ENCODE measurements at regions not wholly inside any gene's neighbourhood (a gene's known extent, or its start where the extent isn't known, plus 50 kb on each side); places are given as distances from the start of the nearest gene placed in this dataset.
A peak's percentile ranks its signal among the peaks of the same experiment; 100 is the strongest.

GRCh38 chr7:156534925-156535324 lies 105.6 kb upstream of the RNF32 start:
- TF ChIP-seq CTCF (conservative IDR thresholded peaks at IDR 0.05; ENCODE audit: low read depth in 2 of 2) (0 out of 4 replicates have a peak, but pooled peaks of 1 of the 2 experiments have one; percentile 7), ZNF331 (CRISPR knock-in tag; IDR thresholded peaks at IDR 0.05; ENCODE audit: low read depth) (no peak), POLR2AphosphoS5 (IDR thresholded peaks at IDR 0.05; ENCODE audit: low read depth) (no peak), EZH2 (IDR thresholded peaks at IDR 0.05; ENCODE audit: low read depth, unreplicated experiment) (no peak), EZH2phosphoT487 (IDR thresholded peaks at IDR 0.05; ENCODE audit: unreplicated experiment) (no peak), JUNB (IDR thresholded peaks at IDR 0.05; ENCODE audit: unreplicated experiment) (no peak), CREB1 (CRISPR knock-in tag; IDR thresholded peaks at IDR 0.05; ENCODE audit: low read depth) (no peak)
- TF ChIP-seq, protein P1, sequence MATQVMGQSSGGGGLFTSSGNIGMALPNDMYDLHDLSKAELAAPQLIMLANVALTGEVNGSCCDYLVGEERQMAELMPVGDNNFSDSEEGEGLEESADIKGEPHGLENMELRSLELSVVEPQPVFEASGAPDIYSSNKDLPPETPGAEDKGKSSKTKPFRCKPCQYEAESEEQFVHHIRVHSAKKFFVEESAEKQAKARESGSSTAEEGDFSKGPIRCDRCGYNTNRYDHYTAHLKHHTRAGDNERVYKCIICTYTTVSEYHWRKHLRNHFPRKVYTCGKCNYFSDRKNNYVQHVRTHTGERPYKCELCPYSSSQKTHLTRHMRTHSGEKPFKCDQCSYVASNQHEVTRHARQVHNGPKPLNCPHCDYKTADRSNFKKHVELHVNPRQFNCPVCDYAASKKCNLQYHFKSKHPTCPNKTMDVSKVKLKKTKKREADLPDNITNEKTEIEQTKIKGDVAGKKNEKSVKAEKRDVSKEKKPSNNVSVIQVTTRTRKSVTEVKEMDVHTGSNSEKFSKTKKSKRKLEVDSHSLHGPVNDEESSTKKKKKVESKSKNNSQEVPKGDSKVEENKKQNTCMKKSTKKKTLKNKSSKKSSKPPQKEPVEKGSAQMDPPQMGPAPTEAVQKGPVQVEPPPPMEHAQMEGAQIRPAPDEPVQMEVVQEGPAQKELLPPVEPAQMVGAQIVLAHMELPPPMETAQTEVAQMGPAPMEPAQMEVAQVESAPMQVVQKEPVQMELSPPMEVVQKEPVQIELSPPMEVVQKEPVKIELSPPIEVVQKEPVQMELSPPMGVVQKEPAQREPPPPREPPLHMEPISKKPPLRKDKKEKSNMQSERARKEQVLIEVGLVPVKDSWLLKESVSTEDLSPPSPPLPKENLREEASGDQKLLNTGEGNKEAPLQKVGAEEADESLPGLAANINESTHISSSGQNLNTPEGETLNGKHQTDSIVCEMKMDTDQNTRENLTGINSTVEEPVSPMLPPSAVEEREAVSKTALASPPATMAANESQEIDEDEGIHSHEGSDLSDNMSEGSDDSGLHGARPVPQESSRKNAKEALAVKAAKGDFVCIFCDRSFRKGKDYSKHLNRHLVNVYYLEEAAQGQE (IDR thresholded peaks at IDR 0.05; ENCODE audit: unreplicated experiment): no peak
- TF ChIP-seq, protein P2, sequence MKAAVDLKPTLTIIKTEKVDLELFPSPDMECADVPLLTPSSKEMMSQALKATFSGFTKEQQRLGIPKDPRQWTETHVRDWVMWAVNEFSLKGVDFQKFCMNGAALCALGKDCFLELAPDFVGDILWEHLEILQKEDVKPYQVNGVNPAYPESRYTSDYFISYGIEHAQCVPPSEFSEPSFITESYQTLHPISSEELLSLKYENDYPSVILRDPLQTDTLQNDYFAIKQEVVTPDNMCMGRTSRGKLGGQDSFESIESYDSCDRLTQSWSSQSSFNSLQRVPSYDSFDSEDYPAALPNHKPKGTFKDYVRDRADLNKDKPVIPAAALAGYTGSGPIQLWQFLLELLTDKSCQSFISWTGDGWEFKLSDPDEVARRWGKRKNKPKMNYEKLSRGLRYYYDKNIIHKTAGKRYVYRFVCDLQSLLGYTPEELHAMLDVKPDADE (IDR thresholded peaks at IDR 0.05): no peak

All from GM23338 (cell line).